GM18517 (cell line): ENCODE measurements at regions not wholly inside any gene's neighbourhood (a gene's known extent, or its start where the extent isn't known, plus 50 kb on each side); places are given as distances from the start of the nearest gene placed in this dataset.

Experiments used
- ATAC-seq: cut with Tn5 transposase; IDR thresholded peaks from one replicate; pipeline ENCODE4 v1.9.1; 2021; ENCODE audit warnings: mild to moderate bottlenecking, moderate library complexity; ENCODE audit not compliant: unreplicated experiment

DNA sequence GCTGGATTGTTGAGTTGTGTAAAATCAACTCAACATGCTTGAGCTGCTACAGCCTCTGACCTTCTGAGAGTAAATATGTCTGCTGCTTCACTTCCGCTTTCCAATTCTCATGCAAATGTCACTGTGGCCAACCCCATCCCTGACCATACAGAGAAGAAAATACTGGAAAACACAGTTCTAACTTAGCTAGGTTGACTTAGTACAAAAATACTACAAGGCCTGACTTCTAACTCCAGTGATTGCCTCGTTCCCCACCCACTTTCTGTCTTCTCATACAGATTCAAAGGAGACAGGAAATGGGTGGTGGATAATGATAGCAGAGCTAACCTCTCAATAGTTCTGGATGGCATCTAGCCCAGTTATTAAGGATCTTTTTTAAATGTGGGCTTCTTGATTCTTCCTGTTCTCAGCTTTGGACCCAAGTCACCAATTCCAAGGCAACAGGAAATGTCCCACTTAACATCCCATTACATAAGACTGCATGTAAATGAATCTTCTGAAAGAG lies 226.6 kb upstream of the SLC24A2 start:
- ATAC-seq: peak; percentile 79

DNA sequence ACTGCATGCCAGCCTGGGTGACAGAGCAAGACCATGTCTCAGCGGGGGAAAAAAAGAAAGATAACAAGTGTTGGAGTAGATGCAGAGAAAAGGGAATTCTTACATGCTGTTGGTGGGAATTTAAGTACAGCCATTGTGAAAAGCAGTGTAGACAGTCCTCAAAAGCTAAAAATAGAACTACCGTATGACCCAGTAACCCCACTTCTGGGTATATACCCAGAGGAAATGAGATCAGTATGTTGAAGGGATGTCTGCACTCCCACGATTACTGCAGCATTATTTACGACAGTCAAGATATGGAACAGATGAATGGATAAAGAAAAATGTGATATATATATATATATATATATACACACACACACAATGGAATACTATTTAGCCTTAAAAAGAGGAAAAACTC lies 225.3 kb upstream of the SLC24A2 start:
- ATAC-seq: no peak

GRCh38 chr9:20012232-20012631 lies 223.4 kb upstream of the SLC24A2 start:
- ATAC-seq: no peak

GRCh38 chr9:20009606-20010005 lies 220.8 kb upstream of the SLC24A2 start:
- ATAC-seq: no peak

DNA sequence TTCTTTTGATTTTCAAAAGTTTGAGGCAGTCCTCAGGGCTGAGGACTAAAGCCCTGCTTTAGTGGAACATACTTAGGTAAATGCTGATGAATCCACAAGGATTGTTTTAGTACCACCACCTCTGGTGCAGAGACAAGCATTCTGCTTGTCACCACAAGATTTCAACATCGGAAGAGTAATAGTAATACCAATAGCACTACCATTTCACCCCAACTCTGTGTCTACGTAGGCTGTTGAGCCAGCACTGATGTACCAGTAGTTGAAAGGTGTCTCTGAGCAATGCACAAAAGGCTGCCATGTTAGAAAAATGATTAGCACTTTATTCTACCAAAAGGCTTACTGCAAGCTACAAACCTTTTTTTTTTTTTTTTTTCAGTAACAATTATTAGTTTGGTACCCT lies 213.2 kb upstream of the SLC24A2 start:
- ATAC-seq: no peak

DNA sequence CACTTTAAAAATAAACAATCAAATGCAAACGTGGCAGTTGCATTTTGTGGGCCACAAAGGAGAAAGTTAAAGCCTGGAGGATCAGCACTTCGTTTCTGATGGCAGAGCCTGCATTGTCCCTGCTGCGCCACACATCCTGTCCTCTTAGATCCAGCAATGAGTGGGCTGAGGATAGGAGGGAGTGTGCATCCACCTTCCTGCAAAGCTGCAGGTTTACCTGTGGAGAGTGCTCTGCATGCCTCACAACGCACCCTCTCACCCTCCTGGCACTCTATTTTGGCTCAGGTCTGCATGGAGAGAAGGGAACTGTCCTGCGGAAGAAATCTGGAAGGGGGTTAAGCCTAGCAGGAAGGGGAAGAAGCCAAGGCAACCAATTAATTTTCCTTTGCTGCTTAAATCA lies 212.2 kb upstream of the SLC24A2 start:
- ATAC-seq: no peak

DNA sequence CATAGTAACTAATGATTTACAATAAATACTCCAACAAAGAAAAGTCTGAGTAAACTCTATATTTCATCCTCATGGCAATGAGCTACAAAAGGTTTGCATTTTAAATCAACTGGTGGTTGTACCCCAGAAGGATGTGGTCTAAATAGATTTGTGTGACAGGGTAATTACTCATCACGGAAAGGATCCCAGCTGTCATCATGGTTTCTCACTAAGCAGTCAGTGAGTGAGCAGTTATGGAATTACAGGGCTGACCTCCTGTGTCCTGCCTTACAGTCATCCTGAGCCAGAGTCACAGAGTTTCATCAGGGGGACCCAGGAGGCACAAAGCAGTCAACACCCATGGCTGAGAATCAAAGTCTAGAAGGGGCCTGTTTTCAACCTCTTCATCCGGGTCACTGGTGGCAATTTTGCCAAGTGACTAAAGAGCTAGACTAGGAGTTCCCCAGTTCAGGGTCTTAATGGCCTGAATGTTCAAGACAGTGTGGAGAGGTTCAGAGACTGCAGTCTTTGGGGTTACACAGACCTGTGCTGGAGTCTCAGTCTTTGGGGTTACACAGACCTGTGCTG lies 210.7 kb upstream of the SLC24A2 start:
- peak; percentile 94 for ATAC-seq

GRCh38 chr9:19998823-19999455 lies 210.1 kb upstream of the SLC24A2 start:
- no peak for ATAC-seq

DNA sequence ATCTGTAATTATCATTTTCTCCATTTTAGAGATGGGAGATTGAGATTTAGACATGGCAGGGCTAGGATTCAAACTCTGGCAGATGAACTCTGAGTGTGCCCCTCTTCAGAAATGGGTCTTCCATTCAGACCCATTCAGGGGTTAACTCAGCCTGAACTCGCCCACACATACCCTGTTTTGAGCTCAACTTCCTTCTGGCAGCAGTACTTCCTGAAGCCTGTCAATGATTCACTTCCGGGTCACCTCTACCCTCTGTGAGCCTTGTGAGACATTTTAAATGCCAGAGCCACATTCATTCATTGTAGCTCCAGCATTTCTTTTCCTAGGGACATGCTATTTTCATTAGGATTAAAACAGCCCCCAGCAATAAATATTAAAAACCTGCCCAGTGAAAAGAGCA lies 209.3 kb upstream of the SLC24A2 start:
- no peak for ATAC-seq

- no peak for ATAC-seq
Observed at GRCh38 chr9:19995619-19996018, 206.8 kb upstream of the SLC24A2 start.

DNA sequence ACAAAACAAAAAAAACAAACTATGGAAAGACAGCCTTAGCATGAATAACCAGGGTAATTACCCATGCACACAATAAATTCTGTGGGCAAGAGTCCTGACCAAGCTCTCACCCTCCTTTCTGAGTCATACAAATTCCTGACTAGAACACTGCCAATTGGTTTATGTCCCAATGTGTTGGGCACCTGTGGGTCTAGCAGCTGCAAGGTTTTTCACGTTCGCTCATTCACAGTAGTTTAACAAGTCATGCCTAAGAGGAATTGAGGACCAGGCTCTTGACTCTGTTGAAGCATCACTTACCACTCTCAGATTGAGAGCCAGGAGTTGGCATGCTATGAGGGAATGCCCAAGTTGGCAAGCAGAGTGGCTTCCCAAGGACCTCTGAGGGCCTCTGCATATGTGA lies 205.5 kb upstream of the SLC24A2 start:
- ATAC-seq: no peak

DNA sequence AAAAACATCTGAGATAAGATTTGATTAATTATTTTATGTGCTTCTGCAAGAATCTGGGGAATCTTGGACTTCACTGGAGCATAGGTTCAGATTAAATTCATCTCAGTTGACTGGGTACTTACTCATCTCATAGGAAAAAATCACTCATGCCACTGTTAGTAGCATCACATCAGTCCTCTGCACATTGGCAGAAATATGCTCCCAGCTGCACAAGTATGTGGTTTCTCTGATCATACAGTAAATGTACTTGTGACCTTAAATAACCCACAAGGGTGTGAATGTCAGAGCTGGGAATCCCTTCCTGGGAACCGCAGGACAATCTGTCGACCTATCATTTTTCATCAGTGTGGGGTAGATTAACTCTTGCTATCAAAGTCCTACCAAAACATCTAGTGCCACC lies 203.7 kb upstream of the SLC24A2 start:
- no peak for ATAC-seq

DNA sequence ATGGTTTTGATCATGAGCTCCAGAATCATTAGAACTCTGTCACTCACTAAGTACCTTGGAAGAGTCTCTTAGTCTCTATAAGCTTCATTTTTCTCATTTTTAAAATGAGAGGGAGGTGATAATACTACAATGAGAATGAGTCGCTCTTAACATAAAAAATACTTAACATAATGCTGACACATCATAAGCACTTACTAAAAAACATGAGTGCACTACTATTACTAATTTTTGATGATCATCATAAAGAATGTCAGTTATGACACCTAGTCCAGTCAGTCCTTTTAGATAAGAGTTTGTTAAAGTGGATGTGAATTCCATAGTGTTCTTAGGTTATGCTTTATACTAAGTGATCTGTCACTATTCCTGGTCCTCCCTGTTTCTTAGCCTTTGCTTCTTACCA lies 200.4 kb upstream of the SLC24A2 start:
- ATAC-seq: no peak

GRCh38 chr9:19988281-19988680 lies 199.4 kb upstream of the SLC24A2 start:
- ATAC-seq: no peak

DNA sequence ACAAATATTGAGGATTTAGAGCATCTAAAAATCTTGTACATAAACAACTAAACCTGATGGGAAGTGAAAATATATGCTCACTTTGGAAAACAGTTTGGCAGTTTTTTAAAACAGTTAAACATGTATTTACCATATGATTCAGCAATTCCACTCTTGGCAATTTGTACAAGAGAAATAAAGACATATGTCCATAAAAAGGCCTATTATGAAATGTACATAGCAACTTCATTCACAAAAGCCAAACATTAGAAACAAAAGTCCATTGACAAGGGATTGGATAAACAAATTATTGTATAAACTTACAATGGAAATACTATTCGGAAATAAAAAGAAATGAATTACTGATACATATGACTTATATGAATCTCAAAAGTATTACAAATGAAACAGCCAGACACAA lies 196.2 kb upstream of the SLC24A2 start:
- no peak for ATAC-seq

- ATAC-seq: no peak
Observed at GRCh38 chr9:19976226-19976625, 187.4 kb upstream of the SLC24A2 start.

GRCh38 chr9:19975499-19975898 lies 186.7 kb upstream of the SLC24A2 start:
- ATAC-seq: no peak

GRCh38 chr9:19969721-19970120 lies 180.9 kb upstream of the SLC24A2 start:
- ATAC-seq: no peak

GRCh38 chr9:19967888-19968459 lies 179.1 kb upstream of the SLC24A2 start:
- ATAC-seq: no peak

DNA sequence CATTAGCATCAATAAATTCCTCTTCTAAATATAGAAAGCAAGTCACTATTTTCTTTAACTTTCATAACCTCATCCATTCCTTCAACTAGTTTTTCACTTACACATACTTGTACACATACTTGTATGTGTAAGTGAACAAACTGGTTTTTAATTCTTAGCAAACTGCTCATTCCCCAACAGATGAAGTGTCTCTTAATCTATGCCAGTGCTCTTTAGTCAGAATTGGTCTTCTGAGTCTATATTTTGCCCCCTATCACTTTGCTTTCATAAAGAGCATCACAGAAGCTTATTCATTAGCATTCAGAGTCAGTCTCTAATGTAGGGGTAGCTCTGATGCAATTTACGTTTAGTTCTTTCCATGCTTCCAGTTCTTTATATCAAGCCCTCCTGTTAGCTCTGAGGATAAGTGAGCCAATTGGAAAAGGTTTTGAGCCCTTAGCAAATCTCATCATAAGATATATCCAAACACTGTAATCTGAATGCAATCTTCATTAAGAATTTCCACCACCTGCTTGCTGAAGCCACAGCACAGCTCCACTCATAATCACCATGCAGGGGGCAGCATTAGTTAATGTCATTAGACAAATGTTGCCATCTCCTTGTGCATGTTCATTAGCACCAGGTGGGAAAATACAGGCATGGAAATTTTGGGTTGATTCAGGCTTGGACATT lies 178.5 kb upstream of the SLC24A2 start:
- no peak for ATAC-seq

DNA sequence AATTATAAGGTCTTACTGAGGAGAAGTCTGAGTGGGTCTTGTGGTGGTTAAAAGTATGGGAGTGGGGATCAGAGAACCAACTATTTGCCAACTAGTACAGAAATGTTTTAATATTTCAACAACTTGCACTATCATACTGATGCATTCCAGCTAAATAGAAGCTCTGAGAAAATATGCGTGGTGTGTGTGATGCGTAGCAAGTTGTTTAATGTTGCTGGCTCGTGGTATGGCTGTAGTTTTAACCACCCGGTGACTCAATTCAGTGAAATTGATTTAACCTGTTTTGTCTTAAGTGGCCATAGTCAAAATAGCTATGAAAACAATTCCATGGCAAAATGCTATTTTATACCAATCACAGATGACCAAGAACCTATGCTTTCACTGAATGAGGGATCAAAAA lies 176.5 kb upstream of the SLC24A2 start:
- ATAC-seq: no peak

GRCh38 chr9:19947996-19948395 lies 159.2 kb upstream of the SLC24A2 start:
- ATAC-seq: no peak
